GM23248 (cell line): ENCODE measurements at regions not wholly inside any gene's neighbourhood (a gene's known extent, or its start where the extent isn't known, plus 50 kb on each side); places are given as distances from the start of the nearest gene placed in this dataset.

Source experiments
- EZH2 ChIP-seq: fragments of 200-600 bp; sonication (generic); IDR thresholded peaks from 2 replicates; pipeline ENCODE4 v1.6.1; 2018; ENCODE audit warnings: antibody characterized with exemption, mild to moderate bottlenecking; ENCODE audit not compliant: insufficient read depth, poor library complexity, severe bottlenecking
- EZH2phosphoT487 ChIP-seq: fragments of 200-600 bp; sonication (generic); IDR thresholded peaks from 2 replicates; pipeline ENCODE4 v1.6.1; 2018; ENCODE audit warnings: antibody characterized with exemption, moderate library complexity, mild to moderate bottlenecking, low read depth; ENCODE audit not compliant: insufficient read depth

DNA sequence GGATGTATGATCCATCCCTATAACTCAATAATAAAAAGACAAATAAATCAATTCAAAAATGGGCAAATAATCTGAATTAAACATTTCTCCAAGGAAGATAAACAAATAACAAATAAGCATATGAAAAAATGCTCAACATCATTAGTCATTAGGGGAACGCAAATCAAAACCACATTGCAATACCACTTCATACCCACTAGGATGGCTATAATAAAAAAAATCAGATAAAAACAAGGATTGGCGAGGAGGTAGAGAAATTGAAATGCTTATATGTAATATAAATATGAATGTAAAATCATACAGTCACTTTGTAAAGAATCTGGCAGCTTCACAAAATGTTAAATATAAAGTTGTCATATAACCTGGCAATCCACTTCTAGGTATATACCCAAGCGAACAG, 52.3 kb upstream of the TBCA start:
- TF ChIP-seq EZH2: no peak
- TF ChIP-seq EZH2phosphoT487: no peak
